ENCODE measurements at regions not wholly inside any gene's neighbourhood (a gene's known extent, or its start where the extent isn't known, plus 50 kb on each side); places are given as distances from the start of the nearest gene placed in this dataset.
"Not testable (repeated sequence)": the region's sequence is repeated elsewhere in the genome, so short reads cannot be mapped to it uniquely, and the experiment has no call there.

- DNase-seq: no peak
Measured at GRCh38 chr9:115756736-115757135, 396.9 kb upstream of the PAPPA start.

GRCh38 chr9:115757461-115757860, 396.1 kb upstream of the PAPPA start:
- no peak for DNase-seq

- DNase-seq: no peak
Measured at GRCh38 chr9:115758441-115758840, 395.1 kb upstream of the PAPPA start.

- no peak for DNase-seq
Measured at GRCh38 chr9:115759426-115759825, 394.2 kb upstream of the PAPPA start.

- no peak for DNase-seq
Measured at GRCh38 chr9:115764645-115765044, 388.9 kb upstream of the PAPPA start.

- DNase-seq: no peak
Measured at GRCh38 chr9:115765060-115765459, 388.5 kb upstream of the PAPPA start.

GRCh38 chr9:115766370-115766955, 387.1 kb upstream of the PAPPA start:
- no peak for DNase-seq

- DNase-seq: no peak
Measured at GRCh38 chr9:115770521-115770920, 383.1 kb upstream of the PAPPA start.

GRCh38 chr9:115775659-115776058, 377.9 kb upstream of the PAPPA start:
- DNase-seq: no peak

- no peak for DNase-seq
Measured at GRCh38 chr9:115777610-115778009, 376.0 kb upstream of the PAPPA start.

GRCh38 chr9:115781070-115781736, 372.4 kb upstream of the PAPPA start:
- DNase-seq: no peak

- DNase-seq: no peak
Measured at GRCh38 chr9:115786321-115786720, 367.3 kb upstream of the PAPPA start.

GRCh38 chr9:115790520-115790919, 363.1 kb upstream of the PAPPA start:
- no peak for DNase-seq

GRCh38 chr9:115794921-115795475, 358.6 kb upstream of the PAPPA start:
- DNase-seq: no peak

- no peak for DNase-seq
Measured at GRCh38 chr9:115799734-115800133, 353.9 kb upstream of the PAPPA start.

GRCh38 chr9:115804206-115804605, 349.4 kb upstream of the PAPPA start:
- DNase-seq: no peak

GRCh38 chr9:115808108-115808507, 345.5 kb upstream of the PAPPA start:
- no peak for DNase-seq

- no peak for DNase-seq
Measured at GRCh38 chr9:115808695-115809094, 344.9 kb upstream of the PAPPA start.

- DNase-seq: no peak
Measured at GRCh38 chr9:115810166-115810565, 343.4 kb upstream of the PAPPA start.

- DNase-seq: no peak
Measured at GRCh38 chr9:115814081-115814480, 339.5 kb upstream of the PAPPA start.

GRCh38 chr9:115815786-115816185, 337.8 kb upstream of the PAPPA start:
- DNase-seq: no peak

- not testable (repeated sequence) for DNase-seq
Measured at GRCh38 chr9:115818651-115819050, 334.9 kb upstream of the PAPPA start.

- no peak for DNase-seq
Measured at GRCh38 chr9:115832031-115832430, 321.6 kb upstream of the PAPPA start.

- DNase-seq: no peak
Measured at GRCh38 chr9:115837618-115838017, 316.0 kb upstream of the PAPPA start.

GRCh38 chr9:115838417-115838816, 315.2 kb upstream of the PAPPA start:
- DNase-seq: no peak

Measured in NCI-H748 treated with DMSO at 0.1 percent for 48 hours (cell line).